ENCODE measurements at regions not wholly inside any gene's neighbourhood (a gene's known extent, or its start where the extent isn't known, plus 50 kb on each side); places are given as distances from the start of the nearest gene placed in this dataset.
"Not testable (repeated sequence)": the region's sequence is repeated elsewhere in the genome, so short reads cannot be mapped to it uniquely, and the experiment has no call there.

DNA sequence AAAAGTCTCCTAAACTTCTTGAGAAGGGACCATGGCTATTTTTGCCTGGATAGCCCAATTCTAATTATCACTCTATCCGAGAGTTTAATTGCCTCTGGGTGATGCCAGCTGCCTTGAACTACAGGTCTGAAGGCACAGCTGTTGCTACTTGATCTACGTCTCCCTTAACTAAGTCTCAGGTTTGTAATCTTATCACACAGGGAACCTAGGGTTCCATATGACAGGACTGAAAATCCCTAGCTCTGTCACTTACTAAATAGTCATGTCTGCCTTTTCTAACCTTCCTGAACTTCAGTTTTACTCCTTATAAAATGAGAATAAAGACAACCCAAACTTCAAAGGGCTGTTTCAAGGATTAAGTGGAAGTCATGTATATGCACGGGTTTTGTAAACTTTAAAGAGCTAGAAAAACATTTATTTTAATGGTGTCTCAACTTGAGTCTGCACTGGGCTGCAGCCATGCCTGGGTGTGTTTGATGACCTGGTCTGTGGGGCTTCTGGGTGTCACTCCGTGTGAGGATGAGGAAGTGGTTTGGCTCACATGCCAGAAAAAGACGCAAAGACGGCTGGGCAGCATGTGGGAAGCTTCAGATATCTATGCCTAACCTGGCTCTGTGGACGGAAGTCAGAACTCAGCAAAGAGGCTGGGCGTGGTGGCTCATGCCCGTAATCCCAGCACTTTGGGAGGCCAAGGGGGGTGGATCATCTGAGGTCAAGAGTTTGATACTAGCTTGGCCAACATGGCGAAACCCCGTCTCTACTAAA is 129.3 kb upstream of the SLC44A1 start:
- DNase-seq: no peak

DNA sequence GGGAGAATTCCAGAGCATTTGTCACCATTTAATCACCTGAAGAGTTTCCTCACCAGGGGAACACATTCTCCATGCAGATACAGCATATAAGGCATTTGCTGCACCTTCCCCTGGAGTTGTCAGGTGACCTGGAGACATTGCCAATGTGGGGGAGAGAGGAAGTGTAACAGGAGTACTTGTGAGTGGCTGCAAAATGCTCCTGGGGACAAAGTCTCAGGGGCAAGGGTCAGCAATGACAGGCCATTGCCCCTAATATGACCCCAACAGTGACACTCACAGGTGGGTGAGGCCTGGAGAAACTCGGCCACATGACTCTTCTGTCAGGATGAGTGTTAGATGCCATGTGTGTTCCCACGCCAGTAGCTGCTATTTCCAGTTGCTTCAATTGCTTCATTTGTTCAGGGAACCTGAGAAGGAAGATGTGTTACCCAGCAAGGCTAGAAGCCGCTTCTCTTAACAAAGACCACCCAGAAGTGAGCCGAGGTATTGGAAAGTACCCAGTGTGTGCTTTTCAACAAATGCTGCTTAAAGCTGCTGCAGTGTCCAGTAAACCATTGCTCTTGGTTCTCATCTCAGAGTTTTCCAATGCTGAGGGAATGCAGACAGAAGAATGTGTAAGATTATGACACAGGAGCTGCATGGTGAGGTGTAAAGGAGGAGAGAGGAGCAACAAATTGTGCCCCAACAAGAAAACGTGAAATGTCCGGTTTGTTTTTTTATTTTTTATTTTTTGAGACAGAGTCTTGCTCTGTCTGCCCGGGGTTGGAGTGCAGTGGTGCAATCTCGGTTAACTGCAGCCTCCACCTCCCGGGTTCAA is 128.2 kb upstream of the SLC44A1 start:
- DNase-seq: no peak

DNA sequence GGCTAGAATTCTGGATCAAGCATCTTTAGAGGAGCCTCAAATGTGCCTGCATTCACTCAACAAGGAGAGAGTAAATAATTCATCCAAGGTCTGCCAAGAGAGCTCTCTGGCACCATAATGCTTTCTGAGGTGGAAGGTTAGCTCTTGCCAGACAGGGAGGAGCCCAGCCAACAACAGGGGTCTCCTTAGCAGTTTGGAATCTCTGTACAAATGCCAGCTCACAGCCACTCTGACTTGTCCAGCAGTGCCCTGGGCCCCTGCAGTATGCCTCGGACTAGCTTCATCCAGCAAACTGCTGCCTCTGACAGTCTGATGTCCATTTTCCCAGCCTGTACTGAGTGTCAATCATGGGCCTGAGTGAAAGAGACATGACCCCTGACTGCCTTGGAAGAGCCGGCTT is 127.2 kb upstream of the SLC44A1 start:
- no peak for DNase-seq

DNA sequence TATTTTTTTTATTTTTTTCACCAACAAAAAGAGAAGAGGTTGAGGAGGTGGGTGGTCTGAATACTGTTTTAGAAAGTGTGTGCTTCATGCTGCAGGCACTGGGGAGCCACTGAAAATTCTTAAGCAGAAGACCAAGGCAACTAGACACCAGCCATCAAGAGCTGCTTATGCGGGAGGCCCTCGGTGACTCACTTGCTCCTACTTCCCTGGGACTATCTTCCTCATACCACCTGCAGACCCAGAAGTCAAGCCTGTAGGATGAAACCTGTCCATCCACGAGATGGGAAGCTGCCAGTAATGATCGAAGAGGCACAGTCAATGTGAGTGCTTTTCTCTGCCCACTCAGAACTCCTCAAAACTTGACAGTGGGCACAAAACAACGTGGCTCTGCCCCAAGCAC is 125.8 kb upstream of the SLC44A1 start:
- no peak for DNase-seq

DNA sequence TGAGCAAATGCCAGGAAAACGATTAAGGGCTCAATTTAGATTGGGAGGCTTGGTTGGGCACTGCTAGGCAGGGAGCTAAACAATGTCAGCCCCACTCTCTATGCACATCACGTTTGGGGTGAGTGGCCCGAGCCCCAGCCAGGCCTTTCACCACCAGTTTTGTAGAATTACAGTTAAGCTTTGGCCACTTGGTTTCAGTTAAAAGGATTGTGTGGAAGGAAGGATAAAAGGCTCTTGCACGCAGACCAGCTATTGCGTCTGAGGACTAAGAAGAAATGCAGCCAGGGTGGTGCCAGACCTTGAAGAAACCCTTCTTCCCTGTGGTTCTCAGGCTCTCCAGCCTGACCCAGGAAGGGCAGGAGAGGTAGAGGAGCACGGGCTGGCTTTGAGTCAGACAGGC is 125.3 kb upstream of the SLC44A1 start:
- no peak for DNase-seq

DNA sequence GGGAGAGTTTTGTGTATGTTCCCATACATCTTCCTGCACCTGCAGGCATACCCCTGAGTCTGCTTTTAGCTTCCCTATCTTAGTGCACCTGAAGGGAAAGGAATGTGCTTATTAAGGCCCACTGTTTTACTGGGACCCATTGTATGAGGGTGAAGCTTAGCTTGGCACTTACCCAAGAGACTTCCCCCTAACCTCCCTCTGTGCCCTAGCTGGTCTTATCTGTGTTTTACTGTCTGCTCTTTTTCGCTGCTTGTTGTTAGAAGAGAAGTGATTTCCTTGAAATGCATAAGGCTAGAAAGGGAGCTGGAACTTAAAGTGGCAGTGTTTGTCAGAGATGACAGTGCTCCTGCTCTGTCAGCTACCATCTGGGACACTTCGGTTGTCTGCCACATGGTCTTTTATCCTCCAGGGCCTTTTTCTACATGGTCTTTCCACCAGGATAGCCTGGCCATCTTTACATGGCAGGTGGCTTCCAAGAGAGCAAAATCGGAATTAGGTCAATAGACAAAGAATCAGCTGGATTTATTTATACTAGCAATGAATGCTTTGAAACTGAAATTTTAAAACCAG is 122.5 kb upstream of the SLC44A1 start:
- no peak for DNase-seq

DNA sequence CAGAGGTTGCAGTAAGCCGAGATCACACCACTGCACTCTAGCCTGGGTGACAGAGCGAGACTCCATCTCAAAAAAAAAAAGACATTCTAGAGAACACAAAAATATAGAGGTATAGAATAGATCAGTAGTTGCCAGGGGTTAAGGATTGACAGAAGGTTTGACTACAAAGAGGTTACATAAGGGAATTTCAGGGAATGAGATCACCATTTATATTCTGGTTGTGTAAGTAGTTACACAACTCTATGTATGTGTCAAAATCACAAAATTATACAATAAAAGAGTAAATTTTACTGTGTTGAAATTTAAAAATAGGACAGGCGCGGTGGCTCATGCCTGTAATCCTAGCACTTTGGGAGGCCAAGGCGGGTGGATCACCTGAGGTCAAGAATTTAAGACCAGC is 119.9 kb upstream of the SLC44A1 start:
- not testable (repeated sequence) for DNase-seq

DNA sequence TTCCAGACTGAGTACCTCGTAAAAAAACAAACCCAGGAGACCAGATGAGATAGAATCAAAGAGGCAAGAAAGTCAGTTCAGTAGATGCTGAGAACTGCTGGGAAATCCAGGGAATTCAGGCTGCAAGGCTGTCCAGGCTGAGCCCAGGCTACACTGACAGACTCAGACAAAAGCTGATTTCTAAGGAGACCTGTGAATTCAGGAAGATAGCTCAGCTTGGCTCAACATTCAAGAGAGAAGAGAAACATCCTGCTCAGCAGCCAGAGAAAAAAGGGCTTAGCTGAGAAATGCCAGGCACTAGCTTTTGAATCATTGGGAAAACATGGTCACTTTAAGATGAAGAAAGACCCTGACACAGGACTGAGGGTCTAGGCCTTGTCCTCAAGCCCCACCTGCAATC is 118.2 kb upstream of the SLC44A1 start:
- no peak for DNase-seq

DNA sequence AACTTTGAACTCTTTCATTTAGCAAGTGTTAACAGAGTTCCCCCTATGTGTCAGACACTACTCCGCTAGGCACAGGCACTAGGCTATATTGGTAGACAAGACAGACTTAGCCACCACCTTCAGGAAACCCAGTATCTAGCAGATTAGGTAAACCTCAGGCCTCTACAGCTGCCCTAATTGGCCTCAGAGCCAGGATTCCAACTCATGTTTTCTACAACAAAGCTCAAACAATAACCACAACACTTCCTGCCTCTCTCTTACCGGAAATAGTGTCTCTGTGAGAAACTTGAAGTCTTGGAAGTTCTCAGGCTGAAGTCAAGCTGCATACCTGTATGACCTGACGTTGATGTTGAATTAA is 116.6 kb upstream of the SLC44A1 start:
- no peak for DNase-seq

DNA sequence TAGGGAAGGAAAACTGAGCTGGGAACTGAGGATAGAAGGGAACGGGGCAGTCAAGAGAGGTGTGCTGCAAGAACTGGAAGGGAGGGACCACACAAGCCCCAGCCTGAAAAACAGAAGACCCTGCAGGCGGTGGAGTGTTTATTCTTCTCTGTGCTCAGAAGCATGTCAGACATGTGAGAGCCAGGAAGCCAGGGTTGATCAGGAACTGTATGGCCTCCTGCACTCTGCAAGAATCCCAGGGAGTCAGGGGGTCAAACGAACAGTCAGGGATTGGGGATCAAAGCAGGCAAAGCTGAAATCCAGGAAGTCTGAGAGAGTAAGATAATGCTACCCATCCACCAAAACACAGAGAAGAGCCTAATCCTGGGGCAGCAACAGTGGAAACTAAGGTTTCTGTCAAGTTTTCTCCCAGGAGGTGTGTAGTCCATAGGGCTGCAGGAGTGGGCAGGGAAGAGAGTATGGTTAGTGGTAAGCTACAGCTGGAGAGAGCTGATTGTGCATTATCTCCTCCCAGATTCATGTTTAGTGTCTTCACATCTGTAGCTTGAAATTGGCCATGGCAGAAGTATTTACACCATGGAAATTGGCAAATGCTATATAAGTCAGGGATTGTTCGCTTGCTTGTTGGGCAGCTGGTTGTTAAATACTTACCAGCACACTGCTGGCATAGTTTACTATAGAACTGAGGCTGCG is 115.4 kb upstream of the SLC44A1 start:
- DNase-seq: no peak

DNA sequence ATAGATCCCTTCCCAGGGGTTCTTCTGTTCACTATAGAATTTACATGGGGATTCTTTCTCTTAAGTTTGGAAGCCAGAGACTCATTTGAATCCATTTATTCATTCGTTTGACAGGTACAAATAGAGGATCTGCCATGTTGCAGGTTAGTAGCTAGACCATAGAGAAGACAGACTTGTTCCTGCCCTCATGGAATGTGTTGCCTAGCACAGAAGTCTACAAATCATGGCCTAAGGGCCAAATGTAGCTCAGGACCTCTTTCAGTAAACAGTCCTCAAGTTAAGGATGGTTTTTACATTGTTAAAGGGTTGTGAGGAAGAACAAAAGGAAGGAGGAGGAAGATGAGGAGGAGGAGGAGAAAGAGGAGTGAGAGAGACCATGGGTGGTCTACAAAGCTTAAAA is 114.7 kb upstream of the SLC44A1 start:
- DNase-seq: no peak

DNA sequence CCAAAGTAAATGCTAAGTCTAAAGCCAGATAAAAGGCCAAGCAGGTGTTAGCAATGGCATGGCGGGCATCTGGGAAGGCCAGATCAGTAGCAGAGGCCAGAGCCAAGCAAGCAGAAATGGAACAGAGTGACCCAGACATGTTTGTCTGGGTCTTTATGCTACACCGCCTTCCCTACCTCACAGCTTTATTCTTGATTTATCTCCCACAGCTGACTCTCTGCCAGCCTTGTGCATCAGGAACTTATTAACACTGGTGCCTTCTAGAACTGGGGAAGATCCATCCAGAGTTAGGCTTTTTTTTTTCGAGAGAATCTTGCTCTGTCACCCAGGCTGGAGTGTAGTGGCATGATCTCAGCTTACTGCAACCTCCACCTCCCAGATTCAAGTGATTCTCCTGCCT is 112.5 kb upstream of the SLC44A1 start:
- DNase-seq: no peak

DNA sequence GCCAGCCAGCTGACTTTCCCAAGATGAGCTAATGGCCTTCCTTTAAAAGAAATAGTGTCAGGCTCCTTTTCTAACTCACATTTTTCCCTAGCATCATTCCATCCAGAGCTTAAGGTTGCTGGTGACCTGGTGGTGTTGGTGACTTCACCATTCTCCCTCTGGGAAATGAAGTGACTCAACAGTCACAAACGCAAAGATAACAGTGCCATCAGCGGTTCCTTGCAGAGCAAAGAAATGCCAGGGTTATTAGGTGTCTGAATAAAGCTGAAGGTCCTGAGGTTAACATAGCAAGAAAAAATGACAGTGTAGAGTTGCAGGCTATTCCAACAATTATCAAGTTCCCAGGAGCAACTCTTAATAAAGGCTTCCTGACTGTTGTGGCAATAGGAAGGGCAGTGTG is 111.8 kb upstream of the SLC44A1 start:
- DNase-seq: no peak

DNA sequence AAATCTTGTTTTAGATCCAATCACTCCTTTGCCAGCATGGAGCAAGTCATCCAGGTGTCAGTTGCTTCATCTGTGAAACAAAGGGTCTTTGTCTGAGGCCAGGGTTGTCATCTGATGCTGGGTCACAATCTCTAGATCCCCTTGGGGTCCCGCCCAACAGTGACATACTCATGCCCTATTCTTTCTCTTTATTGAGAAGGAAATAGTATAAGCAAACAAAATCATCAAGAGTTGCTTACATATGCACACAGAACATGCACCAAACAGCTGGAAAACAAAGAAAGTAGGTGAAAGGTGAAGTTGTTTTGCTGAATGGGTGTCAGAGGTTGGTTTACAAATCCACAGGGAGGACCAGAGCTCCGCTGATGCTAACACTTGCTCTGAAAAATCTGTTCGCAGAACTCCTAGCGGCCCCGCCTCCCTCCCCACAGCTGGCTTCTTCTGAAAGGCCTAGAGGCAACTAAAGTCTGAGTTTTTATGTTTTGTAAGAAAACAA is 106.1 kb upstream of the SLC44A1 start:
- no peak for DNase-seq

DNA sequence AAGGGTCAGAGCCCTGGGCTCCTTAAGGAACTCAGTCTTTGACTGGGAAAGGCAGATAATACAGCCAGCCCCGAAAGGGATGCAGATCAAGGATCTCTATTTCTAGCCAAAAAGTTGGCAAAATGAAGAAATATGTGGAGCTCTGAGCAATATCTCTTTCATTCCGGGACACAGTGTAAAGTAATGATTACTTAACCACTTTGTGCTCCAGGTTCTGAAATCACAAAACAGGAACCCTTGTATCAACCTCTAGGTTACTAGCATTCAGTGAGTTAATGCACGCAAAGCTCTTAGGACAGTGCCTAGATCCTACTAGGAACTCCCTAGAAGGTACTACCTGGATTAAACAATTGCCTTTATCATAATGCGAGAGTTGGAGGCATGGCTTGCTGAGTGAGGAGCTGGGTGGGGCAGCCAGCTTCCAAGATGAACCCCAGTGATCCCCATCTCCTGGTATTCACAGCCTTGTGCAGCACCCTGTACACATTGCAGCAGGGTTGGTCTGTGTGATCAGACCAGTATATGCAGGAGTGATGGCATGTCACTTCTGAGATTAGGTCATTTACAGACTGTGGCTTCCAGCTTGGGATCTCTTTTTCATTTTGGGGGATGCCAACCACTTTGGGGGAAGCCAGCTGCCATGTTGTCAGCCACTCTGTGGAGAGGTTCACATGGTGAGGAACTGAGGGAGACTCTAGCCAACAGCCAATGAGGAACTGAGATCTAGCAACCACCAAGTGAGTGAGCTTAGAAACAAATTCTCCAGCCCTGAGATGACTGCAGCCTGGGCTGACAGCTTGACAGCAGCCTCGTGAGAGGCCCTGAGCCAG is 103.1 kb upstream of the SLC44A1 start:
- no peak for DNase-seq

DNA sequence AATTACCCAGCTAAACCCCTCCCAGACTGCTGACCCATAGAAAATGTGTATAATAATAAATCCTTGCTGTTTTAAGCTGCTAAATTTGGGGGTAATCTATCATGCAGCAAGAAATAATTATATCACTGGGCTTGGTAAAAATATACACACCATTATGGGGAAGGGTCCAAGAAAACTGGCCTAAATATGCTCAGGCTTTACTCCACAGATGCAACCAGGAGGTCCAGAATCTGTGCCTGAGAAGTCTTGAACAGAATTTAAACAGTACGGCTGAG is 102.5 kb upstream of the SLC44A1 start:
- no peak for DNase-seq

DNA sequence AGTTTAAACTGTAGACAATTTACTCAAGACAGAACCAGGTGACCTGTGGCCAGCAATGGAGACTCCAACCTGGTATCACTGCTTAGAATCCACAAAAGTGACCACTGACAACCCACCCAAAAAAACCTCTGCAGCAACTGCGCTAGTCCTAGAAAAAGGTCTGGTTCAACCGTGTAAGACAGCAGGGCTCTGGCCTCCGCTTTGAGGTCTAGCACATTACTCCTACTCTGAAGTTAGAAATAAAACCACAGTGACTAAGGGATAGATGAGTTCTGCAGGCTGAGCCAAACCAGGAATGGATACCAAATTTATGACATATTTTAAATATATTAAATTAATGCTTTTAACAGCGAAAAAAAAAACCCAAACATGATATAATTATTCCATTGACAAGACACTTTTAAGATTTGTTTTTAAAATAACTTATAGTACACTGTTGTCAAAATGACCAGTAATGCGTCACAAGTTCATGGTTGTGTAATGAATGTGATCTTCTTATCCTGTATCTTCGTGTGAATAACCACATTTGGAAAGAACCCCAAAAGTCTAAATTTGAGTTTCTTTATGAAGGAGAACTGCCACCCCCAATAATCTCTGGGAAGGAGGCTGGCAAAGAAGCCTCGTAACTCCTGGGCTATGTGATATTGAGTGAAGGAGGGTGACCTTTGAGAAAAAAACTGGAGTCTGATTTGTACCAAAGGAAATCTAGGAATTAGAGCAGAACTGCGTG is 101.9 kb upstream of the SLC44A1 start:
- no peak for DNase-seq

DNA sequence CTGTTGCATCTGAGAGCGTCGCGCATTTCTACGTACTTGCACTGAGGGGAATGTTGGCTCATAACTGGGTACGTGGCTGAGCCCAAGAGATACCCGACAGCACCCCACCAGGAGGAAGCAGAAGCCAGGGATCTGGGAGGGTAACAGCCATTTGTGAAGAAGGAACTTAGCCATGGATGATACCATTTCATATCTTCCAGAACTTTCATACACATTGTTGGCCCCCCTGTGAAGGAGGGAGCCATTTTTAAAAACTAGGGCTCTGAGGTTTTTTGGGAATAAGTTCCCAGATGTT is 101.4 kb upstream of the SLC44A1 start:
- no peak for DNase-seq

DNA sequence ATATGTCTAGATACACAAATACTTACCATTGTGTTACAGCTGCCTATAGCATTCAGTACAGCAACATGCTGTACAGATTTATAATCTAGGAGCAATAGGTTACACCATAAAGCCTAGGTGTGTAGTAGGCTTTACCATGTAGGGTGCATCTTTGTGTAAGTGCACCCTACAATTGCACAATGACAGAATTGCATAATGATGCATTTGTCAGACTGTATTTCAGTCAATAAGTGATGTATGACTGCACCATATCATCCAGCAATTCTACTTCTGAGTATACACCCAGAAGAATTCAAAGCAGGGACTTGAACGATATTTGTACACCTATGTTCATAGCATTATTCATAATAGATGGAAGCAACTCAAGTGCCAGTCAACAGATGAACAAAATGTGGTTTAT is 100.4 kb upstream of the SLC44A1 start:
- DNase-seq: no peak

DNA sequence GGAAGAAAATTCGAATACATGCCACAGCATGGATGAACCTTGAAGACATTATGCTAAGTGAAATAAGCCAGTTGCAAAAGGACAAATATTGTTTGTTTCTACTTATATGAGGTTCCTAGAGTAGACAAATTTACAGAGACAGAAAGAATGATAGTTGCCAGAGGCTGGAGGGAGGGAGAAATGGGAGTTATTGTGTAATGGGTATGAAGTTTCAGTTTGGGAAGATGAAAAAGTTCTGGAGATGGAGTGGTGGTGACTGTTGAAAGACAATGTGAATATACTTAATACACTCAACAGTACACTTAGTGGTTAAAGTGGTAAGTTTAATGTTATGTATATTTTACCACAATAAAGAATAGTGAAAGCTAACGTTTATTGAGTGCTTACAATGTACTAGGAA is 99.6 kb upstream of the SLC44A1 start:
- DNase-seq: no peak

DNA sequence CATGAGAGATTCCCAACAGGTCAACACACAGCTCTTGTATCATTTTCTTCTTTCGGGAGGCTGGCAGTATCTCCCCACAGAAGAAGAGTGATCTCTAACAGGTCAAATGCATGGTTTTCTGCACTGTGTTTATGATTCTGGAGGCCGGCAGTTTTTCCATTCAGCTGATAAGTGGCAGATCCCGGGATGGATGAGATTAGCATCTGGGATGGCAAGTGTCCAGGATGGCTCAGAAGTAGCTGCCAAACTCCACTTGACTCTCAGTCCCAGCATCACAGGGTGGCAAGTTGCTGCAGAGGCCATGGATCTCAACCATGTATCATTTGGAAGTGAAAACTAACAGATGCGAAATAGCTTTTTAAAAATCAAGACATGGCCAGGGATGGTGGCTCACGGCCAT is 97.8 kb upstream of the SLC44A1 start:
- DNase-seq: no peak

Measured in right kidney (tissue), 1 donor.